PC-3 (cell line): ENCODE measurements at regions not wholly inside any gene's neighbourhood (a gene's known extent, or its start where the extent isn't known, plus 50 kb on each side); places are given as distances from the start of the nearest gene placed in this dataset.

ENCODE experiments used
- ATAC-seq: fragments of 200-7000 bp; cut with Tn5 transposase; 2 replicates; pipeline ENCODE4 v1.9.1; 2020; ENCODE audit warnings: mild to moderate bottlenecking, moderate library complexity
- BruUV-seq: library from RNA; stranded (reverse); fragments of 400-500 nt; replicated peaks from 2 replicates; lab custom pipeline; 2021; lab: Mats Ljungman, UMichigan
- CTCF ChIA-PET: fragments of 300-600 bp; sonication (Branson Sonifier 250); formaldehyde crosslinking; loops from one replicate; lab custom pipeline; 2022; ENCODE audit warnings: antibody characterized with exemption; lab: Charles Lee
- POLR2A ChIA-PET: fragments of 300-600 bp; sonication (Branson Sonifier 250); formaldehyde crosslinking; loops from one replicate; lab custom pipeline; 2022; ENCODE audit warnings: antibody characterized with exemption; ENCODE audit not compliant: unreplicated experiment; lab: Charles Lee
- DNase-seq: peaks from one replicate; pipeline ENCODE4 v3.0.0-alpha.2; 2015
- H2AFZ ChIP-seq: fragments of 300-600 bp; sonication (generic); 2 replicates; pipeline ENCODE4 v1.6.0; 2016; ENCODE audit warnings: antibody characterized with exemption, low read length
- H3F3A ChIP-seq: fragments of 300-600 bp; sonication (generic); one replicate; pipeline ENCODE4 v1.6.0; 2017; ENCODE audit warnings: antibody characterized with exemption, low read length, control low read depth, mild to moderate bottlenecking; ENCODE audit not compliant: unreplicated experiment
- H3K27ac ChIP-seq: fragments of 300-600 bp; sonication (generic); 2 replicates; pipeline ENCODE4 v1.5.1; 2016; ENCODE audit warnings: mild to moderate bottlenecking, low read length
- H3K27me3 ChIP-seq: fragments of 300-600 bp; sonication (generic); 2 replicates; pipeline ENCODE4 v1.6.1; 2016; ENCODE audit warnings: low read length, mixed read lengths
- H3K36me3 ChIP-seq: fragments of 300-600 bp; sonication (generic); 2 replicates; pipeline ENCODE4 v1.6.1; 2016; ENCODE audit warnings: low read depth, mixed run types, low read length, mixed read lengths
- H3K4me1 ChIP-seq: fragments of 300-600 bp; sonication (generic); 2 replicates; pipeline ENCODE4 v1.5.1; 2016; ENCODE audit warnings: low read length; ENCODE audit not compliant: insufficient read depth
- H3K4me2 ChIP-seq: fragments of 300-600 bp; sonication (generic); 2 replicates; pipeline ENCODE4 v1.6.0; 2016; ENCODE audit warnings: low read length
- H3K4me3 ChIP-seq: fragments of 300-600 bp; sonication (generic); 2 replicates; pipeline ENCODE4 v1.5.1; 2016; ENCODE audit warnings: mild to moderate bottlenecking, low read length, mixed read lengths
- H3K79me2 ChIP-seq: fragments of 300-600 bp; sonication (generic); 2 replicates; pipeline ENCODE4 v1.6.1; 2017; ENCODE audit warnings: low read length, mixed read lengths
- H3K9ac ChIP-seq: fragments of 300-600 bp; sonication (generic); 2 replicates; pipeline ENCODE4 v1.6.0; 2016; ENCODE audit warnings: mild to moderate bottlenecking, low read length
- H3K9me2 ChIP-seq: fragments of 300-600 bp; sonication (generic); replicated peaks from 2 replicates; pipeline ENCODE4 v1.6.1; 2016; ENCODE audit warnings: mixed run types, low read length, mixed read lengths
- H3K9me3 ChIP-seq: fragments of 300-600 bp; sonication (generic); 2 replicates; pipeline ENCODE4 v1.6.1; 2016; ENCODE audit warnings: low read length, mixed read lengths
- H4K20me1 ChIP-seq: fragments of 300-600 bp; sonication (generic); 2 replicates; pipeline ENCODE4 v1.6.1; 2016; ENCODE audit warnings: low read length, mixed read lengths
- CTCF ChIP-seq: fragments of 300-600 bp; sonication (generic); conservative IDR thresholded peaks from 2 replicates; pipeline ENCODE4 v1.5.1; 2017; ENCODE audit warnings: antibody characterized with exemption, low read depth, mild to moderate bottlenecking, low read length
- EZH2 ChIP-seq: fragments of 300-600 bp; sonication (generic); IDR thresholded peaks from one replicate; pipeline ENCODE4 v1.6.1; 2017; ENCODE audit warnings: antibody characterized with exemption, mild to moderate bottlenecking, low read length; ENCODE audit not compliant: unreplicated experiment
- EZH2phosphoT487 ChIP-seq: fragments of 300-600 bp; sonication (generic); IDR thresholded peaks from 2 replicates; pipeline ENCODE4 v1.6.1; 2018; ENCODE audit warnings: mild to moderate bottlenecking, antibody characterized with exemption, low read length, borderline replicate concordance
- intact Hi-C: fragments of 100-400 bp; cut with micrococcal nuclease; formaldehyde crosslinking; loops from 2 replicates; pipeline ENCODE4 v1.9.0; 2023

DNA sequence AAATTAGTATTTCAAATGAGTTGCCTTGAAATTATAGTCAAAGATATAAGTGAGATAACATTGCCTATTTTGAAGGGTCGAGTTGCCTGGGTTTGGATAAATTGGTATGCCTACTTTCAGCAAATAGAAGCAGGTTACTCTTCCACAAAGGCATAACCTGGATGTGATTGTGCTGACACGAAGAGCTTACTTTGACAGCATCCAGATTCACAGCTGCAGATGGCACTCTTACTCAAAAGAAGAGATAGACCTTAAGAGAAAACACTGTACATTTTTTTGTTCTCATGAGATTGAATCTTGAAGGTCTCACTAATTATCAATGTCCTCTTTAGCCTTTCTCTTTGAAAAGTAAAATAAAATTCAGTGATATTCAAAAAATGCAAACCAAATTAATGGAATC lies 1338.7 kb downstream of the REEP3 start:
- intact Hi-C loops = loop anchor here (5.0 to 10.0 kb wide), 2 partner anchors 205 to 497 kb away; no protein-coding TSS in a partner anchor
- Histone ChIP-seq H3K4me1 (no peaks in the 10 kb centered on the region), H3K9me3 (no peaks in the 10 kb centered on the region), H2AFZ (no peak overlapping the region), H3K36me3 (no peaks in the 10 kb centered on the region), H3K79me2 (no peaks in the 10 kb centered on the region), H3F3A (no peaks in the 10 kb centered on the region), H3K27ac (no peak overlapping the region), H3K27me3 (no peaks in the 10 kb centered on the region), H3K9ac (no peak overlapping the region), H4K20me1 (no peaks in the 10 kb centered on the region), H3K9me2 (no peaks in the 10 kb centered on the region), H3K4me2 (no peak overlapping the region), H3K4me3 (no peak overlapping the region)
- peak; percentile 53 for ATAC-seq
- no peak for DNase-seq
- TF ChIP-seq EZH2 = no peak
- peak; percentile 29; the same call in 1 of the 2 replicates for TF ChIP-seq CTCF
- BruUV-seq = no TSS peak
- POLR2A ChIA-PET = no interaction called here
- CTCF ChIA-PET = no interaction called here

DNA sequence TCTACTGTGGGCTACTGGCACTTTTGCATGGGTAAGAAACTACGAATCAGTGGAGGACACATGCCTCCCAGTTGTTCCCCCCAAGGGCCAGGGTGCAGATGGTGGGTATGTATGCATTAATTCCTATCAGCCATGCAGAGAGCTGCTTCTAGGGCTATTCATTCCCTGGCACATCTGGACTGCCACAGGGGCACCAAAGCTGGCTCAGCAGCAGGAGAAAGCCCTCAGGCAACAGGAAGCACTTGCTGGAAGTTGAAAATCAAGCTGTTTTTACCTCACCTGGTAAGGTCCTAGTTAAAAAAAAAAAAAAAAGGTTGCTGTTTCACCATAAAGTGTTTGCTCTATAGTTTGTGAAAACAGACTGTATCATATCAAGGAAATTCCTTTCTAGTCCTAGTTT lies 1342.6 kb downstream of the REEP3 start:
- H3F3A ChIP-seq = no peaks in the 10 kb centered on the region
- H4K20me1 ChIP-seq = no peaks in the 10 kb centered on the region
- no TSS peak for BruUV-seq
- CTCF ChIA-PET = interaction anchor here (0.6 kb wide), 1 partner anchor 433 kb away, joined by 4 read pairs; no protein-coding TSS in a partner anchor
- no peaks in the 10 kb centered on the region for H3K9me2 ChIP-seq
- peak; percentile 56 for DNase-seq
- intact Hi-C loops = loop anchor here (5.0 to 10.0 kb wide), 2 partner anchors 201 to 493 kb away; no protein-coding TSS in a partner anchor
- H3K36me3 ChIP-seq = no peaks in the 10 kb centered on the region
- no peak for TF ChIP-seq EZH2phosphoT487
- no peak for TF ChIP-seq EZH2
- TF ChIP-seq CTCF = no peak
- no peak overlapping the region for H3K4me3 ChIP-seq
- H3K79me2 ChIP-seq = no peaks in the 10 kb centered on the region
- ATAC-seq = peak; percentile 56
- no peaks in the 10 kb centered on the region for H3K4me1 ChIP-seq
- no peak overlapping the region for H3K4me2 ChIP-seq
- H2AFZ ChIP-seq = no peak overlapping the region
- no peak overlapping the region for H3K27ac ChIP-seq
- no peak overlapping the region for H3K9ac ChIP-seq
- POLR2A ChIA-PET = no interaction called here
- no peaks in the 10 kb centered on the region for H3K27me3 ChIP-seq
- no peaks in the 10 kb centered on the region for H3K9me3 ChIP-seq

- ChIA-PET CTCF (no interaction called here), POLR2A (no interaction called here)
- peak; percentile 16; the same call in 1 of the 2 replicates for ATAC-seq
- H3K27ac ChIP-seq = no peak overlapping the region
- intact Hi-C loops = loop anchor here (10.0 kb wide), 1 partner anchor 197 kb away; no protein-coding TSS in a partner anchor
- BruUV-seq = no TSS peak
- no peaks in the 10 kb centered on the region for H3K79me2 ChIP-seq
- H4K20me1 ChIP-seq = no peaks in the 10 kb centered on the region
- H3K36me3 ChIP-seq = no peaks in the 10 kb centered on the region
- H3K4me1 ChIP-seq = no peaks in the 10 kb centered on the region
- no peak overlapping the region for H3K9ac ChIP-seq
- no peaks in the 10 kb centered on the region for H3K9me3 ChIP-seq
- no peak overlapping the region for H2AFZ ChIP-seq
- H3K9me2 ChIP-seq = no peaks in the 10 kb centered on the region
- no peak overlapping the region for H3K4me2 ChIP-seq
- TF ChIP-seq EZH2phosphoT487 (no peak), EZH2 (no peak), CTCF (no peak)
- H3F3A ChIP-seq = no peaks in the 10 kb centered on the region
- H3K4me3 ChIP-seq = no peak overlapping the region
- no peak for DNase-seq
- H3K27me3 ChIP-seq = no peaks in the 10 kb centered on the region
Measured at GRCh38 chr10:64867501-64867962, 1346.3 kb downstream of the REEP3 start.
